GM18951 (cell line): ENCODE measurements at regions not wholly inside any gene's neighbourhood (a gene's known extent, or its start where the extent isn't known, plus 50 kb on each side); places are given as distances from the start of the nearest gene placed in this dataset.

ENCODE experiments used
- POLR2A ChIP-seq: IDR thresholded peaks from 4 replicates; pipeline ENCODE4 v1.6.1; 2011; ENCODE audit warnings: mild to moderate bottlenecking; ENCODE audit not compliant: insufficient read length, insufficient read depth; ENCODE audit errors: extremely low read depth
- in situ Hi-C: fragments of 300-500 bp; cut with MboI; formaldehyde crosslinking; loops from one replicate; pipeline ENCODE4 v1.12.0; 2022; ENCODE audit warnings: low sequenced_read_pairs, mixed read lengths, inconsistent platforms; ENCODE audit not compliant: unreplicated experiment

GRCh38 chr4:1500231-1500965 lies 94.2 kb upstream of the NKX1-1 start:
- TF ChIP-seq POLR2A = no peak
- in situ Hi-C loops = no loop called here

GRCh38 chr4:1499465-1499864 lies 93.2 kb upstream of the NKX1-1 start:
- in situ Hi-C loops = no loop called here
- no peak for TF ChIP-seq POLR2A

GRCh38 chr4:1497189-1497801 lies 91.1 kb upstream of the NKX1-1 start:
- TF ChIP-seq POLR2A = no peak
- in situ Hi-C loops = no loop called here

GRCh38 chr4:1496116-1496642 lies 89.9 kb upstream of the NKX1-1 start:
- in situ Hi-C loops = no loop called here
- no peak for TF ChIP-seq POLR2A

DNA sequence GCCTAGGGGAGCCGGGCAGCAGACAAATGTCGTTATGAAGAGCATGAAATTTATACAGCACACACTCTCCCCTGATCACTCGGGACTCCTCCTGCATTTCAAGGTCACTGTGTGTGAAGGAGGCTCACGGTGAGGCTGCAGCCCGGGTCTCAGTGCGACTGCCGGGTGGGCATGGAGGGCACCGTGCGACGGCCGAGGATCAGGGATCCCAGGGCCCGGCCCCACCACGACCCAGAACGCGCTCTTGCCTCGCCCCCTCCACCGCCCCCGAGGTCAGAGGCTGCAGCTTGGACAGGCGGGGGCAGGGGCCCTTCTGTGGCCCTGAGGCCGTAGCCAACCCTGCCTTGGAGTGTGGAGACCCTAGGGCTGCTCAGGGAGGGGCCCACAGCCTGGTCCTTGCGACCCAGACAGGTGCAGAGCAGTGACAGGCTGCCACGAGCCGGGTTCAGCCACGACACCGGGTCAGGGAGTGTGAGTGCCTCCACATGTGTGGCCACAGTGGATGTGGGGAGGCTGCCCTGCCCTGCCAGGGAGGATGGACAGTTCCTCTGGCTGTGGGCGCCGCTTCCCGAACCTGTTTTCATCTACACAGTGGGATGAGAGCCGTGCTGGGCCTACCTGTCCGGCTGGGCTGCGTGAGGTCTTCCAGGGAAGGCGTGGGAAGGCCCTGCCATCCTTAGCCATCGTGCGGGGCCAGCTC lies 89.3 kb upstream of the NKX1-1 start:
- in situ Hi-C loops = no loop called here
- TF ChIP-seq POLR2A = no peak

- in situ Hi-C loops = no loop called here
- TF ChIP-seq POLR2A = no peak
Measured at GRCh38 chr4:1494416-1495315, 88.4 kb upstream of the NKX1-1 start.

DNA sequence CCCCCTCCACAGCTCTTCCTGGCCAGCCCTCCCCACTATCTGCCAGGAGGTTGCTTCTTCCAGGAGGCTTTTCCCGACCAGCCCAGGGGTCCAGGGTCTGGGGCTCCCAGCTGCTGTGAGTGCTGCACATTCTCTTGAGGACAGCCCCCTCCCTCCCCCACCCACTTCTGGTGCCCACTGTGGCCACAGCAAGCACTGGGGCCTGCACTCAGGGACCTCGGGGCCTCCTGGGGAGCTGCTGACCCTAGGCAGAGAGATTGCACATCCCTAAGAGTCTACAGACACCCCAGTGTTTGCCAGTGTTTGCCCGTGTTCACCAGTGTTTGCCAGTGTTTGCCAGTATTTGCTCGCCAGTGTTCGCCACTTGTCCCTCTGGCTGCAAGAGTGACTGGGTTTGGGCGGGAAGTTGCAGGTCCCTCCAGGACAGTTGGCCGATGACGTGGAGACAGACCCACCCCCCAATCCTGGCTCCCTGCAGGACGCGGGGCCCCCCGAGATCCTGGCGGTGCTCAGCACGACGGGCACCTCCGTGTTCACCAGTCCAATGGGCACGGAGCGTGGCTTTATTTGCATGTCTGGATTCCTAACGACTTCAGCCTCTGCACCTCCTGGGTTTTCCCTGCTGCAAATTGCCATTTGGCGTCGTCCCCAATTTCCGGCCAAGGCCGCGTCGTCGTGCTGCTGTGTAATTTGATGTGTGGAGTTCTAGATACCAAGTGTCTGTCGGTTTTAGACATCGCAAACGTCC lies 87.5 kb upstream of the NKX1-1 start:
- TF ChIP-seq POLR2A = no peak
- in situ Hi-C loops = no loop called here

GRCh38 chr4:1492651-1493539 lies 86.7 kb upstream of the NKX1-1 start:
- in situ Hi-C loops = no loop called here

DNA sequence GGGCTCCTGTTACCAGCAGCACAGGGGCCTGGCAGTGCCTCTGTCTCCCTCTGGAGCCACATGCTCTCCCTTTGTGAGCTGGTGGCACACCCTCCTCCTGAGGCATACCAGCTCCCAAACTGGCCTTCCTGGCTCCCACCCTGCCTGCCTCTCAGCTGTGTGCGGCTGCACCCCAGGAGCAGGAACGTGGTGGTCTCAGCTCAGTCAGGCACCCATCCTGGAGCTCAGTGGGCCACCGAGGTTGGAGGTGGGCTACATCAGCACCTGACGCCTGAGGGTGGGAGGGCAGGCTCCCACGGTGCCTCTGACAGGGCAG lies 85.9 kb upstream of the NKX1-1 start:
- no peak for TF ChIP-seq POLR2A
- in situ Hi-C loops = no loop called here

More at GRCh38 chr4:1492651-1493539, 86.7 kb upstream of the NKX1-1 start:
- no peak for TF ChIP-seq POLR2A

GRCh38 chr4:1491328-1492141 lies 85.3 kb upstream of the NKX1-1 start:
- TF ChIP-seq POLR2A = no peak
- in situ Hi-C loops = no loop called here

- no peak for TF ChIP-seq POLR2A
- in situ Hi-C loops = no loop called here
Measured at GRCh38 chr4:1490654-1491327, 84.5 kb upstream of the NKX1-1 start.
